Heart right ventricle (tissue), 16 donors: ENCODE measurements at regions not wholly inside any gene's neighbourhood (a gene's known extent, or its start where the extent isn't known, plus 50 kb on each side); places are given as distances from the start of the nearest gene placed in this dataset.

Experiments used
- ATAC-seq, 8 donors: fragments of 200-7000 bp; cut with Tn5 transposase; one replicate each; pipeline ENCODE4 v1.9.1; 2020; ENCODE audit warnings: mild to moderate bottlenecking in 8 of 8, moderate library complexity in 8 of 8, moderate number of reproducible peaks in 1 of 8
- DNase-seq, 2 donors: peaks; one replicate each; pipeline ENCODE4 v3.0.0-alpha.2; 2020
- H3K27ac ChIP-seq, 10 donors: fragments of 200-600 bp; sonication (generic) in 2 of 10; one replicate each; pipeline versions ENCODE4 v1.5.0 to v1.8.0; 2020 to 2022; ENCODE audit warnings: mild to moderate bottlenecking in 3 of 10
- H3K27me3 ChIP-seq, 7 donors: fragments of 200-600 bp; one replicate each; pipeline ENCODE4 v1.8.0; 2021 to 2022; ENCODE audit warnings: mild to moderate bottlenecking in 2 of 7
- H3K36me3 ChIP-seq, 9 donors: fragments of 200-600 bp; sonication (generic) in 1 of 9; one replicate each; pipeline versions ENCODE4 v1.5.0 to v1.8.0; 2020 to 2022; ENCODE audit warnings: mild to moderate bottlenecking in 2 of 9
- H3K4me1 ChIP-seq, 9 donors: fragments of 200-600 bp; sonication (generic) in 1 of 9; one replicate each; pipeline versions ENCODE4 v1.5.0 to v1.8.0; 2020 to 2022; ENCODE audit warnings: mild to moderate bottlenecking in 4 of 9
- H3K4me3 ChIP-seq, 10 donors: fragments of 200-600 bp; sonication (generic) in 2 of 10; one replicate each; pipeline versions ENCODE4 v1.5.0 to v1.8.0; 2020 to 2022; ENCODE audit warnings: mild to moderate bottlenecking in 7 of 10, moderate library complexity in 2 of 10
- H3K9me3 ChIP-seq, 11 donors: fragments of 200-600 bp in 10 of 11; sonication (generic) in 2 of 11; one replicate each; pipeline versions ENCODE4 v1.5.0 to v1.8.0; 2013 to 2022; ENCODE audit warnings: mild to moderate bottlenecking in 2 of 11, control low read depth in 1 of 11, moderate library complexity in 1 of 11
- WGBS, 2 donors: extraction: QIAGEN DNeasy Blood & Tissue Kit; methylation state at CpG; one replicate each; pipeline ENCODE4 v1.1.7; 2013; ENCODE audit warnings: inconsistent platforms in 1 of 2; 5-methylcytosine and 5-hydroxymethylcytosine counted together
- intact Hi-C, 10 donors: fragments of 100-400 bp; cut with DNase I; formaldehyde crosslinking; loops; one replicate each; pipeline versions ENCODE4 v1.11.1 to v1.14.2; 2022
- TF ChIP-seq, protein P1 (sequence below), 9 donors: fragments of 200-600 bp; sonication (generic) in 2 of 9; IDR thresholded peaks; one replicate each; pipeline versions ENCODE4 v1.5.0 to v1.8.0; 2021 to 2022; ENCODE audit warnings: antibody characterized with exemption in 9 of 9, mild to moderate bottlenecking in 5 of 9, moderate library complexity in 1 of 9
- donor health status: Arrhythmogenic right ventricular cardiomyopathy.
- donor health status: ischemic (EF 13 %, LVEDD 7.1; RV severe dilation, severe dysfunction).
- donor health status: healthy with polysubstance abuse.
- donor health status: DM: no; HTN: yes; CAD: no.
- donor health status: DM: no; HTN: no; CAD: no.
- donor health status: ischemic (EF 25% LVEDD 6.9; RV normal size, moderate dysfunction).
- donor health status: ischemic (EF 25% LVEDD 5.7; RV mildly dilated, moderate dysfunction).
- donor health status: healthy.
- donor health status: DM: yes; HTN: yes; CAD: no.
- donor health status: Ischemic cardiomyopathy.
- donor health status: ischemic (EF 35%, LVEDD 5.7; RV mildly dilated, moderate dysfunction).
- donor health status: nonischemic (EF 11% LVEDD 7.7; RV severe dilation, severe dysfunction).
- donor health status: DM: yes; HTN: yes; CAD: no.
- donor health status: PGD.
- donor health status: ischemic (EF 29% LVEDD 5.4; RV normal size, mild dysfunction).
- donor health status: nonischemic (EF 23%, LVEDD 6.1; RV moderate dilation, normal function).

DNA sequence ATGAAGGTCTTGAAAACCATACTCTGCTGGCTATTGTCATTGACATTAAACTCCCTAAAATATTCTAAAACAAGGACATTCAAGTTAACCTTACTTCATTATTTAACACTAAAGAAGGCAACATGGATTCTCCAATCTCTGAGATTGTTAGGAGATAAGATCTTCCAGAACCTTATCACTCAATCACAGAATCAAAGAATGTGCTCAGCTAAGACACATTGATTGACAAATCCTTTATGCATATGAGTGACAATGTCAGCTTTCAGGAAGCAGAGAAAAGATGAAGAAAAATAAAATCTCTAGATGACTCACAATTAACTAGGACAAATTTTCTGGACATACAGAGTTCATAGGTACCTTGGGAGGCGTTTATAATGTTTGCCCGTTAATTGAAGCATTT, 787.2 kb downstream of the TSN start:
- no peaks in the 10 kb centered on the region for H3K4me1 ChIP-seq
- no peaks in the 10 kb centered on the region for H3K36me3 ChIP-seq
- intact Hi-C loops = no loop called here
- WGBS, 2 donors = 83 to 86% methylated on average over 2 of the region's 2 CpGs
- DNase-seq = no peak
- H3K9me3 ChIP-seq = peaks cover 0 to 3% (median 0%) of the 10 kb centered on the region in 11 donors
- ATAC-seq = no peak
- no peak overlapping the region for H3K4me3 ChIP-seq
- H3K27ac ChIP-seq = no peak overlapping the region
- H3K27me3 ChIP-seq = no peaks in the 10 kb centered on the region
- TF ChIP-seq, protein P1, sequence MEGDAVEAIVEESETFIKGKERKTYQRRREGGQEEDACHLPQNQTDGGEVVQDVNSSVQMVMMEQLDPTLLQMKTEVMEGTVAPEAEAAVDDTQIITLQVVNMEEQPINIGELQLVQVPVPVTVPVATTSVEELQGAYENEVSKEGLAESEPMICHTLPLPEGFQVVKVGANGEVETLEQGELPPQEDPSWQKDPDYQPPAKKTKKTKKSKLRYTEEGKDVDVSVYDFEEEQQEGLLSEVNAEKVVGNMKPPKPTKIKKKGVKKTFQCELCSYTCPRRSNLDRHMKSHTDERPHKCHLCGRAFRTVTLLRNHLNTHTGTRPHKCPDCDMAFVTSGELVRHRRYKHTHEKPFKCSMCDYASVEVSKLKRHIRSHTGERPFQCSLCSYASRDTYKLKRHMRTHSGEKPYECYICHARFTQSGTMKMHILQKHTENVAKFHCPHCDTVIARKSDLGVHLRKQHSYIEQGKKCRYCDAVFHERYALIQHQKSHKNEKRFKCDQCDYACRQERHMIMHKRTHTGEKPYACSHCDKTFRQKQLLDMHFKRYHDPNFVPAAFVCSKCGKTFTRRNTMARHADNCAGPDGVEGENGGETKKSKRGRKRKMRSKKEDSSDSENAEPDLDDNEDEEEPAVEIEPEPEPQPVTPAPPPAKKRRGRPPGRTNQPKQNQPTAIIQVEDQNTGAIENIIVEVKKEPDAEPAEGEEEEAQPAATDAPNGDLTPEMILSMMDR (IDR thresholded peaks at IDR 0.05) = no peak

DNA sequence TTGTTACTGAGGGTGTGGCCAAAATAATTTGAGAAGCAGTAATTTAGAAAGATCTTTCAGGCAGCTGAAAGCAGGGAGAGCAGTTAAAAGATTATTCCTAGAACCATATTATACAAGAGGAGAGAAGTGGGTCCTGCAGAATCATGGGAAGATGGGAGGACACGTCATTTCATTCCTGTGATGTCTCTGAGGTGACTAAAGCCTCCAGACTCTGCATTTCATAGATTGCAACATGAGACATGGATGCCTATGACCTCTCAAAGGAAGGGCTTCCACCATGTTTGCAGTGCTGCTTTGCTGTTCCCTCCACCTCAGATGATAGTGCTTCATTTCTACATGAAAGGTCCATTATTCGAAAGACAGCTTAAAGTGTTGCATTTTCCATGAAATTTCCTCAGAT, 788.4 kb downstream of the TSN start:
- H3K27ac ChIP-seq = no peak overlapping the region
- no peaks in the 10 kb centered on the region for H3K36me3 ChIP-seq
- DNase-seq = no peak
- TF ChIP-seq, protein P1 (IDR thresholded peaks at IDR 0.05) = no peak
- no peak for ATAC-seq
- H3K27me3 ChIP-seq = no peaks in the 10 kb centered on the region
- WGBS, 2 donors = 83% methylated on average over 2 of the region's 2 CpGs
- intact Hi-C loops = no loop called here
- no peak overlapping the region for H3K4me3 ChIP-seq
- H3K9me3 ChIP-seq = peaks cover 0 to 3% (median 0%) of the 10 kb centered on the region in 11 donors
- H3K4me1 ChIP-seq = no peaks in the 10 kb centered on the region

DNA sequence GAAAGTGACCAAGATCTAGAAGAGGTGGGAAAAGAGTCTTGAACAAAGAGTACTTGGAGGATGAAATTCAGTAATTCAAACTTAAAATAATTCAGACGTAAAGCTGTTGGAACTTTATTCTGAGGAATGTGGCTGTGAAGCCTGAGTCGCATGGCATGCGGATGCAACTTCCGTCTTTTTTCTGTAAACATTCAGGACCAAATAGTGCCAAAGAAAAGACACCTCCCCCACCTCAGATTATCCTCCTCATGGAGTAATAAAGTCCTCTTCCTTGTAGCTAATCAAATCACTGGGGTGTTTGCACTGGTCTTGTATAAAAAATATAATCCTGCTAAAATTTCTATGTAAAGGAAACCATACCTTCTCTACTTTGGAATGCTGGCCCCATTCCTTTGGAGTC, 790.4 kb downstream of the TSN start:
- WGBS, 2 donors = 82 to 83% methylated on average over 4 of the region's 4 CpGs
- TF ChIP-seq, protein P1 (IDR thresholded peaks at IDR 0.05) = no peak

DNA sequence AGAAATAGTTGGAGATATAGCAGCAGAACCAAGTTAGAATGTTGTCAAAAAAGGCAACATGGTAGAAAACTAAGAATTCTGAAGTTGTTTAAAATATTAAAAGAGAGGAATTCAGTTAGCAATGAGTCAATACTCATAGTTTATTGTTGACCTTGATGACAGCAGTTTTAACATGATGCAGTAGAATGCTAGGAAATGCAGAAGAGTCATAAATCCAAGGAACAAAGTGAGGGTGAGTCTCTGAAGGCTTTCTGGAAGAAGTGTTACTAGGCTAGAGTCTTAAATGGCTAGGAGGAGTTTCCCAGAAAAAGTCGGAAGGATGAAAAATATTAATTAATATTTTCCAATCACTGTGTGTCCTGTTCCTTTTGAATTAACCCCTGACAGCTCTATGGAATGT, 807.3 kb downstream of the TSN start:
- no peak for ATAC-seq
- TF ChIP-seq, protein P1 (IDR thresholded peaks at IDR 0.05) = no peak
- Histone ChIP-seq H3K36me3 (no peaks in the 10 kb centered on the region), H3K27ac (no peak overlapping the region), H3K9me3 (no peaks in the 10 kb centered on the region), H3K4me3 (no peak overlapping the region), H3K4me1 (no peaks in the 10 kb centered on the region), H3K27me3 (no peaks in the 10 kb centered on the region)
- intact Hi-C loops = no loop called here
- 43 to 55% methylated on average over 1 of the region's 1 CpG for WGBS, 2 donors
- no peak for DNase-seq

More for the DNA sequence above, 790.4 kb downstream of the TSN start:
- H3K36me3 ChIP-seq = no peaks in the 10 kb centered on the region
- no peak overlapping the region for H3K27ac ChIP-seq
- ATAC-seq (no peak), DNase-seq (no peak)
- H3K4me3 ChIP-seq = no peak overlapping the region
- H3K27me3 ChIP-seq = no peaks in the 10 kb centered on the region
- peaks cover 0 to 7% (median 0%) of the 10 kb centered on the region in 11 donors for H3K9me3 ChIP-seq
- intact Hi-C loops = no loop called here
- no peaks in the 10 kb centered on the region for H3K4me1 ChIP-seq
